ENCODE measurements at regions not wholly inside any gene's neighbourhood (a gene's known extent, or its start where the extent isn't known, plus 50 kb on each side); places are given as distances from the start of the nearest gene placed in this dataset.

DNA sequence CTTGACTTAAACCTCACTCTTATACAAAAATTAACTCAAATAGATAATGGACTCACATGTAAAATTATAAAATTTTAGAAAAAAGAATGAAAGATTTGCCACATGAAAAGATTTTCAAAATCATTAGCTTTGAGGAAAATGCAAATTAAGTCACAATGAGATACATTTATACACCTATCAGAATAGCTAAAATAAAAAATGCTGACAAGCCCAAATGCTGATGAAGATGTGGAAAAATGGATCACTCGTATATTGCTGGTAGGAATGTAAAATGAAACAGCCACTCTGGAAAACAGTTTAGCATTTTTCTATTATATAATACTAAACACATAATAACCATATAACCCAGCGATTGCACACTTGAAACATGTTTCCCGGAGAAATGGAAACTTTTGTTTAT, 316.2 kb downstream of the ANKRD50 start:
- no peak for DNase-seq

- no peak for DNase-seq
Measured at GRCh38 chr4:124401606-124402005, 310.9 kb downstream of the ANKRD50 start.

GRCh38 chr4:124409044-124409443, 303.5 kb downstream of the ANKRD50 start:
- no peak for DNase-seq

DNA sequence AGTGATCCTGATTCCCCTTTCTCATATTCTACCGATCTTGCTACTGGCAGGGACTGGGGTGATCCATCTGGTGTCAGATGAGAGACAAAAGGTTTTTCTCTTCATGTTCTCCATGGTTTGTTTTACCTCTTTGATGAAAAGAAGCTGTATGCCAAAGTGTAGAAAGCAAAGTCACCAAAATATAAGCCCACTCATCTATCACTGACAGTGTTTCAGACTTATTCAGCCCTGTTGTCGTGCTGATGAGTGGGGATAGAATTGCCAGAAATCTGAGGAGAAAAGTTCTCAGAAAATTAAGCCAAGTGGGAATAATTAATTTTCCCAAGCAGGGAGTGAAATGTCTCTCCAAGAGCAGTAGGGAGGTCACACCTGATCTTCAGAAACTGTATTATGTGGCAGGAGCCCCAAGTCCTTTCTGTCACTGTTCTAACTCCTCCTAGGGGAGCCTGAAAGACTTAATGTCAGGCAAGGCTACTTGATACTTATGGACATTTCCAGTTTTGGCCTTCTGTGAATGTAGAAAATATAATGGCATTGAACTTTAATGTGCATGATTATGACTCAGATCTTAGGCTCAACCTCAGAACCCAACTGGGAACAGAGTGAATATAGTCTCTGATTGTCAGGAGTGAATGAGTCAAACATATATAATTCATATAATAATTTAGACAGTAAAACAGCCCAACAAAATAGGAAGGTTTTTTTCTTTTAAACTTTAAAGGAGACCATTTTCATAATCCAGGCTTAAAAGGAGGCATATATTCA, 298.1 kb downstream of the ANKRD50 start:
- no peak for DNase-seq

DNA sequence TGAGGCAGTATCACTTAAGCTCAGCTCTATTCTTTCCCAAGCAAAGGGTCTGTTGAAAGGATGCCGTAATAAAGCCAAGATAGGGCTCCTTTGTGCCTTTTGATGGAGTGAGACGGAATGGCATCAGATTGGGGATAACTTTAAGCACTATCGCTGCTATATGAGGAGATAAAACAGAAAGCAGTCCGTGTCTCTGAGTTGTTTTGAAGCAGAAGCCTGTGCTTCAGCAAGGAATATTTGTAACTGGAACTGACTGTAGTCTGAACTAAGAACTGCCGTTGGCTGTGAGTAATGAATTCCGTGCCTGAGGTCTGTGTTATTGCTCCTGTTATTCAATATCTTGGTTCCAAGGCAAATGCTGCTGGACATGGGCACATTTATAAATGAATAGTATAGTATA, 297.4 kb downstream of the ANKRD50 start:
- DNase-seq, result no peak

DNA sequence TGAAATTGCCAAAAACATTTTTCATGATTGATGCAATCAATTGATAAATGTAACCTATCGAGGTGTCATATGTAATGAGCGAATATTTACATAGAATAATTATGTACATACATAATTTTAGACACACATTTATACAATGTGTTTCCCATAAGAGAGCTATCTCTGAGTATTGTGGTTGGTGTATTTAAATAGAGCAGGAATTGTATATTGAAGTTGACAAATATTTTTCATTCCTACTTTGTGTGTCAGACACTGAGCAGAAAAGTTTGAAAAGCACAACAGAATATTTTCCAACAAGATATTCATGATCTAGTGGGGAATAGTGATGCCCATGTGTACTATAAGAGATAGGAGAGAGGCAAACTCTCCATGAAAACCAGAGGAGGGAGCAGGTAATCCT, 295.2 kb downstream of the ANKRD50 start:
- DNase-seq, result no peak

- DNase-seq, result no peak
Measured at GRCh38 chr4:124420166-124420695, 292.3 kb downstream of the ANKRD50 start.

- DNase-seq, result no peak
Measured at GRCh38 chr4:124423160-124423559, 289.4 kb downstream of the ANKRD50 start.

DNA sequence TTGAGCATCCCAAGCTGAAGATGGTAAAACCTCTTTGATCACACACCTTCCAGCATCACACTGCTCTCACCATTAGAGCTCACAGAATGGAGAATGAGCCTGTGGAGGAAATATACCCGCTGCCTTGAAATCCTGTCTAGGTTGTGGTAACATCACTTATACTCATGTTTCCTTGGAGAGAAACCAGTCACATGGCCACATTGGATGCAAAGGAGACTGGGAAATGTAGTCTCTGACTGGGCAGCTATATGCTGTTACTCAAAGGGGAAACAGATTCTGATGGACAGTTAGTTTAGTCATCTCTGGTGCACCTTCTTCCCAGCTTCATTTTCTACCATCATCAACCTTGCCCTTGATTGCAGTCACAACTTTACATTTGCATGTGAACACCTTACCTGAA, 286.3 kb downstream of the ANKRD50 start:
- no peak for DNase-seq

GRCh38 chr4:124427095-124427767, 285.3 kb downstream of the ANKRD50 start:
- DNase-seq, result no peak

DNA sequence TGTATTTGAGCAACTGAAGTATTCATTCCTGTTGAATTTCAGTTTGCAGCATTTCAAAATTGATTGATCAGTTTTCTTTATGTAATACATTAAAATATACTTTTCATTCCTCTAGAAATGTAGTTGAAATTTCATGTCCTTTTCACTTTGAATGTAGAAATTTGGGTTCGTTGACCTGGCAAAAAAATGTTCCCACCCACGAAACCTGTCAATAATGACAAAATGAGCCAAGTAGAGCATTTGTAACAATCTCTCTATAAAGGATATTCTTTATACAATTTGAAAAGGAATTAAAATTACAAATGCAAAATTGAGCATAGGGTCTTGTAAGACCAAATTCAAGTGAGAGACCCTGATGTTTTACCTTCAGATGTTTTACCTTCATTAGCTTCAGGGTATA, 283.9 kb downstream of the ANKRD50 start:
- DNase-seq, result no peak

- no peak for DNase-seq
Measured at GRCh38 chr4:124429746-124430250, 282.7 kb downstream of the ANKRD50 start.

DNA sequence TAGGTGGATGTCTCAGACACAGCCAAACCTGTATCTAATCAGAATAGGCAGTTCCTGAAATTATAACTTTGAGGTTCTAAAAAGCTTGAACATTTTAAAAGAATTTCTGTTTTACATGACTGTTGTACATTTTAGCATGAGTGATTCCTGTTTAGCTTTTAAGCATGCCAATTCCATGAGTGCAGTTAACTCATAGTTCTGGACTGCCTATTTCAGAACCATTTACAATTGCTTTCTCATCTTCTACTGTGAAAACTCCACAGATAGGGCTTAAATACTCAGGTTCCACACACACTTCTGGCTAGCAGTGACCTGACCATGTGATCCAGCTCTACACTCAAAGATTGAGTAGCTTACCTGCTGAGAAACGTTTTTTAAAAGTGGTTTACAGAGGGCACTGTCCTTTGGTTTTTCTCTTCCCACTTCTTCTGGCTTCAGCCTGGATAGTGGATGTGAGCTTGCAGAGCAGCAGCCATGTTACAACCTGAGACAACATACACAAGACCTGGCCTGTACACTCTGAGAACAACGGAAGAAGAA, 280.8 kb downstream of the ANKRD50 start:
- no peak for DNase-seq

GRCh38 chr4:124432500-124432899, 280.0 kb downstream of the ANKRD50 start:
- DNase-seq, result no peak

- no peak for DNase-seq
Measured at GRCh38 chr4:124433044-124433443, 279.5 kb downstream of the ANKRD50 start.

DNA sequence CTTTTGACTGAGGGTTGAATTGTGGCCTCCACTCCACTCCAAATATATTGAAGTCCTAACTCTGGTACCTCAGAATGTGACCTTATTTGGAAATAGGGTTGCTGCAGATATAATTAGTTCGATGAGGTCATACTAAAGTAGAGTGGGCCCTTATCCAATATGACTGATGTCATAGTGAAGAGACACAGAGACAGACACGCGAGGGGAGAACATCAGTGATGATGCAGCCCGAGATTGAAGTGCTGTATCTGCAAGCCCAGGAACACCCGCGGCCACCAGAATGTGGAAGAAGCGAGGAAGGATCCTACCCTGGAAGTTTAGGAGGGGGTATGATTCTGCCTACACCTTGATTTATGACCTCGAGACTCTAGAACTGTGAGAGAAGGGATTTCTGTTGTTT, 279.0 kb downstream of the ANKRD50 start:
- no peak for DNase-seq

DNA sequence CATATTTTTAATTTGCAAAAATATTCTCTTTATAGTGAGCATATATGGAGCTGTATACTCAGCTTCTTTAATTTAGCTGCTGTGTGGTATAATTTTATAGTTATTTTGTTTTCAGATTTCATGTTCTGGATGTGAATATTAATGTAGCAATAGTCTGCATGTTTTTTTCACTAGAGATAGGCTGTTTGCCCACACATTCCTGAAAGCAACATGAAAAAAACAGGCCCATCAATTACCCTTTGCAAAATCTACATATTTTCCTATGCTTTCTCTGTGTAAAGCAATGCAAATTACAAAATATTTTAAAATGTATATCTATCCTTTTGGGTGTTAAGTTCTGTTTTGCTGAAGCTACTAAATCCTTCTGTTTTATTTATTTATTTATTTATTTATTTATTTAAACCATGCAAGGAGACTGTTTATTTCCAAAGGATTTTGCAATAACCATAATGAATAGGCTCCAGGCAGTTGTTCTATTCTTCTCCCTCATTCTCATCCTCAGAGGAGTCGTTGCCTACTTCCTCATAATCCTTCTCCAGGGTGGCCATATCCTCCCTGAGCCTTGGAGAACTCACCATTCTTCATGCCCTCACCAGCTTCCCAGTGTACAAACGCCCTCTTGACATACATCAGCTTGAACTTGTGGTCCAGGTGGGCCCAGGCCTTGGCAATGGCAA, 277.1 kb downstream of the ANKRD50 start:
- no peak for DNase-seq

DNA sequence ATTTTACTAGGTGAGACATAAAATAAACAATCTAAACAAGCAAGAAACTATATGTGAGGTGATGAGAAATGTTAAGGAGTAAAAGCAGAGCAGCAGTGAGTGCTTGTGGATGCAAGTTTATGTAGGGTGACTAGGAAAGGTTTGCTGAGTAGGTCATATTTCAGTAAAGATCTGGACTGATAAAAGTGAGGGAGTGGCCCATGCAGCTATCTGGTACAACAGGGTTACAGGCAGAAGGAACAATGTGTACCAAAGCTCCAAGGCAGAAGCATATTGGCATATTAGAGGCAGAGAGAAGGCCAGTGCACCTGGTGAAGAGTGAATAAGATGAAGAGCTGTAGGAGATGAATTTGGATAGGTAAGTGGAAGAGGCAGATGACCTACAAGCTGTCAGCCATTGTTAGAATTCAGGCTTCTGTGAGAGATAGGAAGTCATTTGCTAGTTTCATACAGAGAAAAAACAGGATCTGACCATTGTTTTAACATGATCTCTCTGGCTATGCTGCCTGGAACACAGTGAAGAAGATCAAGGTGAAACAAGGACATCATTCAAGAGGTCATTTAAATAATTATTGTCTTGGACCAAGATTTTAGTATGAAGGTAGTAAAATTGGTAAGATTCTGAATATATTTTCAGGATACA, 274.6 kb downstream of the ANKRD50 start:
- no peak for DNase-seq

GRCh38 chr4:124445071-124445470, 267.5 kb downstream of the ANKRD50 start:
- DNase-seq, result no peak

GRCh38 chr4:124449881-124450280, 262.7 kb downstream of the ANKRD50 start:
- DNase-seq, result no peak

DNA sequence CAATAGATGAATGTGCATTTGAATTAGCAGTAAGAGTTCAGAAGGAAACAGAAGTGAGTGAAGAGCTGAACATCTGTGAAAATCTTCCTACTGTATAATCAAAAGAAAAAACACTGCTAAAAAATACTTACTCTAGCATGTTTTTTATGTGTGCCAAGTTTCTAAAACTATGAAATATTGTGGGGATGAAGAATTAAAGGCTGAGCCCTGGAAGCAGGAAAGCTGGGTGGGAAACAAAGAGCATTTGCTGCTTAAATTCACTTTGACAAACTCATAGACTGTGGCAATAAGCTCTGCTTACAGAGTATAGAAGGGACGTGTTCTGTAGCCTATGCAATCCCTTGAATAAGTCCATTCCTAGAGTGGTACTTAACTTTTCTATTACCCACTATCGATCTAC, 261.7 kb downstream of the ANKRD50 start:
- no peak for DNase-seq

DNA sequence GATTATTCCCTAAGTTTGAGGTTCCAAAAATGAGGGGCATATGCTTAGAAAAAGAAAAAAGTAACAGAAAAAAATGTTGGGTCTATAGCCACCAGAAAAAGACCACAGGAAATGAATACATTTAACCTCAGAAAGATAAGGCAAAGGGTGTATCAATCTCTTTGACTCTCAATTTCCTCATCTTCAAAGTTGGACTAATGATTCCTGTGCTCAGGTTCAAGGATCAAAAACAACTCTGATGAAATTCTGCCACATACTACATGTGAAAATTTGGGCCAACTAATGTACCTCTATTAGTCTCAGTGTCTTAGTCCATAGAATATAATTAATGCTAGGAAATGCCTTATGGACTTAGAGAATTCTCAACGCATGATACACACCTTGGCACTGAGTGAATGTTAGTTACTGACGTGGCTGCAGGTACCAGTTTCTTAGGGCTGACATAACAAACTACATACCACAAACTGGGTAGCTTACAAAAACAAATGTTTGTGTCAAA, 257.7 kb downstream of the ANKRD50 start:
- no peak for DNase-seq

GRCh38 chr4:124455671-124456070, 256.9 kb downstream of the ANKRD50 start:
- no peak for DNase-seq

All from CD4-positive, alpha-beta T cell treated with Interleukin-6 for 4 hours (primary cell).